HCT116 (cell line): ENCODE measurements at regions not wholly inside any gene's neighbourhood (a gene's known extent, or its start where the extent isn't known, plus 50 kb on each side); places are given as distances from the start of the nearest gene placed in this dataset.

Experiments
- ATAC-seq: fragments of 200-7000 bp; cut with Tn5 transposase; 2 replicates; pipeline ENCODE4 v1.9.1; 2020; ENCODE audit warnings: mild to moderate bottlenecking, moderate library complexity
- BruUV-seq: library from RNA; stranded (reverse); fragments of 400-500 nt; replicated peaks from 2 replicates; lab custom pipeline; 2021; lab: Mats Ljungman, UMichigan
- CTCF ChIA-PET: fragments of 300-600 bp; sonication (Branson Sonifier 250); formaldehyde crosslinking; loops from one replicate; lab custom pipeline; 2021; ENCODE audit warnings: antibody characterized with exemption; lab: Charles Lee
- POLR2A ChIA-PET: fragments of 300-600, 350-600 bp; sonication (Branson Sonifier 250); formaldehyde crosslinking; loops from one replicate; lab custom pipeline; 2021; ENCODE audit warnings: antibody characterized with exemption; lab: Charles Lee
- RAD21 ChIA-PET, 2 experiments: fragments of 300-600 bp; sonication (Branson Sonifier 250); formaldehyde crosslinking; loops; one replicate each; lab custom pipeline; 2023; ENCODE audit warnings: low total read pairs in 2 of 2; ENCODE audit not compliant: uncharacterized antibody in 2 of 2, unreplicated experiment in 2 of 2, low non-redundant PET in 1 of 2; lab: Charles Lee
- DNase-seq: peaks from one replicate; pipeline ENCODE4 v3.0.0-alpha.2; 2010; ENCODE audit warnings: low read depth, low spot score
- H2AFZ ChIP-seq: fragments of 200-600 bp; shearing (Covaris generic), sonication (generic); 2 replicates; pipeline ENCODE4 v1.6.1; 2017; ENCODE audit warnings: low read depth, mixed run types, mixed read lengths, antibody characterized with exemption, low read length; ENCODE audit not compliant: poor library complexity, severe bottlenecking
- H3K27ac ChIP-seq: 2 replicates; pipeline ENCODE4 v1.5.1; 2012; ENCODE audit warnings: low read depth, low read length
- H3K27me3 ChIP-seq: fragments of 200-600 bp; sonication (generic); 2 replicates; pipeline ENCODE4 v1.6.1; 2016; ENCODE audit warnings: mixed run types, low read length, mixed read lengths; ENCODE audit not compliant: insufficient read depth
- H3K36me3 ChIP-seq, 2 experiments: fragments of 200-500 bp in 1 of 2; fragments of 200-600 bp in 1 of 2; sonication (Bioruptor generic) in 1 of 2; sonication (generic) in 1 of 2; 2 replicates each; pipeline versions ENCODE4 v1.5.1 to v1.6.1; 2014 to 2016; ENCODE audit warnings: low read length in 2 of 2, inconsistent platforms in 1 of 2, mixed read lengths in 1 of 2, mixed run types in 1 of 2; ENCODE audit not compliant: insufficient read depth in 2 of 2, control insufficient read depth in 1 of 2
- H3K4me1 ChIP-seq, 2 experiments: fragments of 200-600 bp in 1 of 2; sonication (generic) in 1 of 2; 2 replicates each; pipeline versions ENCODE4 v1.5.1 to v1.6.1; 2012 to 2017; ENCODE audit warnings: low read length in 2 of 2, inconsistent platforms in 1 of 2, mild to moderate bottlenecking in 1 of 2, mixed read lengths in 1 of 2, mixed run types in 1 of 2, moderate library complexity in 1 of 2; ENCODE audit not compliant: insufficient read depth in 2 of 2, control insufficient read depth in 1 of 2
- H3K4me2 ChIP-seq: fragments of 200-600 bp; sonication (generic); 2 replicates; pipeline ENCODE4 v1.6.1; 2017; ENCODE audit warnings: mixed run types, low read length, mixed read lengths
- H3K4me3 ChIP-seq, 2 experiments: fragments of 200-600 bp in 1 of 2; sonication (generic) in 1 of 2; replicated peaks in 1 of 2; 2 replicates each; pipeline ENCODE4 v1.5.1; 2011 to 2016; ENCODE audit warnings: low read length in 2 of 2, control low read depth in 1 of 2, low read depth in 1 of 2, mild to moderate bottlenecking in 1 of 2, mixed read lengths in 1 of 2, mixed run types in 1 of 2
- H3K79me2 ChIP-seq: fragments of 200-600 bp; sonication (generic); 2 replicates; pipeline ENCODE4 v1.6.1; 2017; ENCODE audit warnings: mild to moderate bottlenecking, mixed run types, low read length, moderate library complexity, mixed read lengths; ENCODE audit not compliant: insufficient read depth
- H3K9ac ChIP-seq: fragments of 200-600 bp; sonication (generic); 2 replicates; pipeline ENCODE4 v1.6.1; 2016; ENCODE audit warnings: low read length, mixed read lengths
- H3K9me2 ChIP-seq: fragments of 200-600 bp; sonication (generic), shearing (Covaris generic); 2 replicates; pipeline ENCODE4 v1.6.1; 2017; ENCODE audit warnings: mixed run types, mild to moderate bottlenecking, moderate library complexity; ENCODE audit not compliant: insufficient read depth
- H3K9me3 ChIP-seq, 2 experiments: fragments of 200-500 bp in 1 of 2; fragments of 200-600 bp in 1 of 2; sonication (Bioruptor generic) in 1 of 2; sonication (generic) in 1 of 2; 2 replicates each; pipeline ENCODE4 v1.6.1; 2014 to 2017; ENCODE audit warnings: low read length in 2 of 2, mixed read lengths in 2 of 2, inconsistent platforms in 1 of 2, low read depth in 1 of 2, mild to moderate bottlenecking in 1 of 2, mixed run types in 1 of 2, moderate library complexity in 1 of 2; ENCODE audit not compliant: control insufficient read depth in 1 of 2, insufficient read depth in 1 of 2
- H4K20me1 ChIP-seq: fragments of 200-600 bp; sonication (generic), shearing (Covaris generic); 2 replicates; pipeline ENCODE4 v1.6.1; 2017; ENCODE audit warnings: mixed run types, mild to moderate bottlenecking, moderate library complexity; ENCODE audit not compliant: insufficient read depth
- CBX3 ChIP-seq: IDR thresholded peaks from 2 replicates; pipeline ENCODE4 v1.6.1; 2012; ENCODE audit warnings: low read depth
- CEBPB ChIP-seq: IDR thresholded peaks from 2 replicates; pipeline ENCODE4 v1.6.1; 2012; ENCODE audit warnings: low read depth
- EZH2 ChIP-seq: fragments of 200-600 bp; sonication (generic); IDR thresholded peaks from 2 replicates; pipeline ENCODE4 v1.6.1; 2017; ENCODE audit warnings: antibody characterized with exemption, mixed run types
- EZH2phosphoT487 ChIP-seq: fragments of 200-600 bp; IDR thresholded peaks from 2 replicates; pipeline ENCODE4 v1.6.1; 2018; ENCODE audit warnings: antibody characterized with exemption, borderline replicate concordance
- JUND ChIP-seq: IDR thresholded peaks from 2 replicates; pipeline ENCODE4 v1.6.1; 2012
- POLR2AphosphoS5 ChIP-seq: IDR thresholded peaks from 2 replicates; pipeline ENCODE4 v1.6.1; 2011; ENCODE audit warnings: mild to moderate bottlenecking, low read depth, low read length, moderate library complexity
- REST ChIP-seq: IDR thresholded peaks from 2 replicates; pipeline ENCODE4 v1.6.1; 2012; ENCODE audit warnings: low read depth
- SP1 ChIP-seq: IDR thresholded peaks from 2 replicates; pipeline ENCODE4 v1.6.1; 2012; ENCODE audit warnings: low read depth
- YY1 ChIP-seq: IDR thresholded peaks from 2 replicates; pipeline ENCODE4 v1.6.1; 2011; ENCODE audit warnings: low read length, low read depth, moderate library complexity, mild to moderate bottlenecking; ENCODE audit not compliant: insufficient replicate concordance; ENCODE audit errors: extremely low read depth
- ZBTB33 ChIP-seq: IDR thresholded peaks from 2 replicates; pipeline ENCODE4 v1.6.1; 2011; ENCODE audit warnings: mild to moderate bottlenecking, low read length, moderate library complexity; ENCODE audit not compliant: insufficient replicate concordance; ENCODE audit errors: extremely low read depth
- ZFX ChIP-seq: fragments of 450-650 bp; IDR thresholded peaks from 2 replicates; pipeline ENCODE4 v1.6.1; 2017
- intact Hi-C: fragments of 100-400 bp; cut with micrococcal nuclease; formaldehyde crosslinking; loops from 2 replicates; pipeline ENCODE4 v1.10.0; 2022

- H3K79me2 ChIP-seq, result no peaks in the 10 kb centered on the region
- H4K20me1 ChIP-seq, result no peaks in the 10 kb centered on the region
- no peaks in the 10 kb centered on the region for H3K9me2 ChIP-seq
- no peak overlapping the region for H2AFZ ChIP-seq
- TF ChIP-seq EZH2phosphoT487, result no peak
- TF ChIP-seq EZH2, result no peak
- no peak for TF ChIP-seq ZFX
- TF ChIP-seq ZBTB33, result no peak
- TF ChIP-seq POLR2AphosphoS5, result no peak
- no peak for TF ChIP-seq JUND
- no peak for TF ChIP-seq YY1
- no peak for TF ChIP-seq SP1
- TF ChIP-seq CEBPB, result no peak
- TF ChIP-seq CBX3, result no peak
- no peak for TF ChIP-seq REST
- no peaks in the 10 kb centered on the region for H3K36me3 ChIP-seq
- POLR2A ChIA-PET, result no interaction called here
- DNase-seq (no peak), ATAC-seq (no peak)
- H3K4me1 ChIP-seq, result no peaks in the 10 kb centered on the region
- intact Hi-C loops, result no loop called here
- H3K4me3 ChIP-seq, result no peak overlapping the region
- no TSS peak for BruUV-seq
- H3K4me2 ChIP-seq, result no peak overlapping the region
- RAD21 ChIA-PET, result no interaction called here
- no peak overlapping the region for H3K27ac ChIP-seq
- no peaks in the 10 kb centered on the region for H3K9me3 ChIP-seq
- no peaks in the 10 kb centered on the region; the same call in 1 of the 2 replicates for H3K27me3 ChIP-seq
- H3K9ac ChIP-seq, result no peak overlapping the region
- CTCF ChIA-PET, result no interaction called here
These were observed 81.7 kb upstream of the SLC22A23 start for GRCh38 chr6:3538536-3538935.
